ENCODE measurements at regions not wholly inside any gene's neighbourhood (a gene's known extent, or its start where the extent isn't known, plus 50 kb on each side); places are given as distances from the start of the nearest gene placed in this dataset.

DNA sequence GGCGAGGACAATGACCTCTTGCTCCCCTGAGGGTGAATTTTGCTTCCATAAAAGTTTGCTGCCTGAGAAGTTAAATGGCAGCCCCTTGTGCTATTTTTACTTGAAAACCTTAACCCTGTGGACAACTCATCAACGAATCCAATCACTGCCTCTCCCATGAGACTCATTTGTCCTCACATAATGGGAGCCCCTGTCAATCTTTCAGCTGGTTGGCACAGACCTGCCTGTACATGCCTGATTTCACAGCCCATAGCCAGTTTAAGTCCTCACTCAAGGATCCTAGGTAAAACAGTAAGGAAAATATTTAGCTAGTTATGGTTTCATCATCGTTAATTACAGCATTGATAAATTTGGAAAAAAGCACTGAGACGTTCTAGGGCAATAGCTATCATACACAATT is 207.4 kb downstream of the NHLRC3 start:
- no peak for DNase-seq

DNA sequence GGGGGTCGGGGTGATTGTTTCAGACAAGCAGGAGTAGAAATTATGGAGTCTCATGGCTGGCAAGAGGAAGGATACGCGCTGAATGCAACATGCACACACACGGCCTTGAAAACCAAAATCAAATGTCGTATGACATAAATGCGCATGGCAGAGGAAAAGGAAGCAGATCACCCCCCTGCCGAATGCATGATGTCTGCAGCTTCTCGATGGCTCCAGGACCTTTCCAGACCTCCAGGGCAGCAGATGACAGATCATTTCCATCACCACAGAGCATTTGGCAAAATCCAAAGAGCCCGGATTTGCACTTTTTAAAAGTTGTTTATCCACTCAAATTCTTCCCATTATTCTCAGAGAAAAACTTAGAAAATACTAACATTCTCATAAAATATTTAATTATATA is 211.7 kb downstream of the NHLRC3 start:
- no peak for DNase-seq

DNA sequence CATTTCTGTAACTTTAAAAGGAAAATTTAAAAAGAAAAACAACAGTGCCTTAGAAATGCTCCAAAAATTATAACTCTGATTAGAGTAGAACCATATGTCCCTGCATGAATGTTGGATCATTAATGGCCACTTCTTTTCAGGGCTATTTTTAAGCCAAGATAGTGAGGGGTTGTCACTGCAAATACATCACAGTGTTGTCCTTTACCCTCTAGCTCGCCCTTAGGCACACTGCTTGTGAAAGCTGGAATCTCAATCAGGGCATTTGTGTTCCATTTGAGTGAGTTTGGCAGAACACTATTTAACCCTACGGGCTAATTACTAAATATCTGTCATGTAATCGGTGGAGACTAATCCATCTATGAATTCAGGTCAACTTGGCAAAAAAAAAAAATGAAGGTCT is 212.2 kb downstream of the NHLRC3 start:
- no peak for DNase-seq

DNA sequence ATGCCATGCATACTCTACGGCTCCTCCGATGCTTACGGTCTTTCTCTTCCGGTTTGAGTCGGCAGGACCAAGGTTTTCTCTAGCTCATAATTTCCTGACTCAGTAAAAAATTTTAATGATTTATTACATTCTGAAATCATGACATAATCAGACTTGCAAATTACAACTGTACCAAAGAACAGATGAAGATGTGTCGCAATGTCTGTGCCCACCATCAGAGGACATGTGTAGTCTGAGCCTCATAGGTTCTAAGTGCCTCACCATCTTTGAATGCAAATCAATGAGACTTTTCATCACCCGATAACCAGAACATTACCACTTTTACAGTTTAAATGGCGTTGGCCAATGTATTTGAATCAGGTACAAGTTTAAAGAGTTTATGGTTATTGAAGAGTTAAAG is 213.1 kb downstream of the NHLRC3 start:
- no peak for DNase-seq

DNA sequence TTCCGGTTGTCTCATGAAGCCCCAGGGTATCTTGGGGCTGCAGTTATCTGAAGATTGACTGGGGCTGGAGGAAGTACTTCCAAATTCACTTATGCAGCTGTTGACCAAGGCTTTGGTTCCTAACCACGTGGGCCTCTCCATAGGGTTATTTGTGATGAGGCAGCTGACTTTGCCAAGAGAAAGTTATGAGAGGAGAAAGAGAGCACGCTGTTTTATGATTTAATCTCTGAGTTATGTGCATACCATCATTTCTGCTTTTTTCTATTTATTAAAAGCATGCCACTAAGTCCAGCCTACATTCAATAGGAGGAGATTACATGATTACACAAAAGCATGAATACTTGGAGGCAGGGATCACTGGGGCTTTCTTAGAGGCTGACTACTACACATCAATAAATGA is 215.5 kb downstream of the NHLRC3 start:
- peak; percentile 52 for DNase-seq

DNA sequence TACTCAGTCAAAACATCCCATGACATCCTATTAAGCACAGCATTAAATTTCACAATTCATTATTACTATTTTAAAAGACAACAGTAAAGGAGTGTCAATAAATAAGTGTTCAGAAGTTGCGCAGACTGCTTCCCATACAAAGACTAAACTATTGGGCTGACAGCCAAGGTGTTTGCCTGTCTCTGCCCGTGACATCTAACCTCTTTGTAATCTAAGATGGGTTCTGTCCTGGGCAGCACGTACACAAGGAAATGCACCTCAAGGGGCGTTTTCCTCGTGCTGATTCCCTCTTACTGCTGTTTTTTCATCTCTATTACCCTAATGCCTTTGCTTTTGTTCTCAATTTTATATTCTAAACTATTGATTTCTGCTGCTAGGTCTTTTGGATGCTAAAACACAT is 216.3 kb downstream of the NHLRC3 start:
- DNase-seq, result no peak

DNA sequence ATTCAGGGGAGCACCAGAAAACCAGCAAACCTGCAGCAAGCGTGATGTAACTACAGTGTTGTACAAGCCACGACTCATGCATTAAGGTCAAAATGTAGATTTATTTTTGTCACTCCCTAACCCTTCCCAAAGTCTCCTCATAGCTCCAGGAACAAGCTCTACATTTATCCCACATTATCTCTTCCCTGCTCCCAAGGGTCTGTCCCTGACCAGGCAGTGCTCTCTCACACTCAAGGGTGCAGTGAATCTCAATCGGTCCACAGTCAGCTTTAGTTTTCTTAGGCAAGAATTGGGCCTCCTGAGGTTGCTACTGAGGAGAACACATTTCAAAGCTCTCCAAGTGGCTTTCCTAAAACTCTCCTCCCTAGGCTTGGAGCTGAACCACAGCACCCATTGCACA is 219.4 kb downstream of the NHLRC3 start:
- no peak for DNase-seq

DNA sequence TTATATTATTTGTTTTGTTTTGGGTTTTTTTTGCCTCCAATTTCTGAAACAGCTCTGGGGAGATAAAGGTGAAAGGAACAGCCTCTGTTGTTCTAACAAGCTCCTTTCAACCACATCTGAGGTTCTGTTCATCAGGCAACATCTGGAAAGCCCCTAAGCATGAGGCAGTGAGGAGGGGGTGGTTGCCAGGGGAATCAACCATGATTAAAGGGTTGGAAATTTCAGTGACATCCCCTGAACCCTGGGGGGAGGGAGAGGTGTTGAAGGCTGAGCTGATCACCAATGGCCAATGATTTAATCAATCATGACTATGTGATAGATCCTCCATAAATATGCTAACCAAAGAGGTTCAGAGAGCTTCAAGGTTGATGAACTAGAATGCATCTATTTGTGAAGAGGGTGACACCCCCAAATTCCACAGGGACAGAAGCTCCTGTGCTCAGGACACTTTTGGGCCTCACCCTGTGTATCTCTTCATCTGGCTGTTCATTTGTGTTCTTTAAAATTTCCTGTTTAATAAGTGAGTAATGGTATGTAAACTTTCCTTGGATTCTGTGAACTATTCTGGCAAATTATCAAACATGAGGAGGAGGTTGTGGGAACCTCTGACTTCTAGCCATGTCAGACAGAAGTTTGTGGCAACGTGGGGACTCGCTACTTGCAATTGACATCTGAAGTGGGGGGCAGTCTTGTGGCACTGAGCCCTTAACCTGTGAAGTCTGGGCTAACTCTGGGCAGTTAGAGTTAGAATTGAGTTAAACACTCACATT is 221.3 kb downstream of the NHLRC3 start:
- no peak for DNase-seq

DNA sequence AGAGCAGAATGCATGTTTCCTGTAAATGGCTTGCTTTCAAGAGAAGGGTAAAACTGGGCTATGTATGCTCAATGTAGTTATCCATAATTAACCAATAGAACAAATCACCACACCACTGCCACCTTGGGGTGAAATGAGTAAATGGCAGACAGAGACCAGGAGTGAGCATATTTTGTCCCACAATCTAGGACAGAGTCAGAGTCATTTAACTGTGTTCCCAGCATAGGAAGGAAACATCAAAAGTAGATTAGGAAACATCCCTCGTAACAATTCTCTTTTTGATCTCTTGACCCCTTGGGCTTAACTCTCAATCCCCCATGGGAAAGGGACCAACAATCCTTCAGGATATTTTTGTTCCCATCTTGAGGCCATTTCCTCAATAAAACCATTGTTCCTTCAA is 224.8 kb downstream of the NHLRC3 start:
- DNase-seq, result no peak

DNA sequence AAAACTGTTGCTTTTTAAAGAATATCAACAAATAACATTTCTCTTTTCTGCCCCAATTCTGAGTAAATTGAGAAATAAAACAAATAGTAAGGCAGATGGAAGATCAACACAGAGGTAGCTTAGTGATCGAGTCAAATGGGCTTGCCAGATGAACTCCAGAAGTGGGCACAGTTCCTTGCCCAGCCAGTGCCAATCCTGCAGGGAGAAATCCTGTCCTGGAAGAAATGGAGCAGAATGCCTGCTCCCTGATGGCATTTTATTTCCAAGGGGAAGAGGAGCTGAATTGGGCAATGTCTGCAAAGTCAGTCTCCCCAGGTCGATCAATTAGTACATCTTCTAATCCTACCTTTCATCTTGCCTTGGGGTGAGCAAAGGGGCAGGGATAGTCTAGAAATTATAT is 225.3 kb downstream of the NHLRC3 start:
- DNase-seq, result no peak

DNA sequence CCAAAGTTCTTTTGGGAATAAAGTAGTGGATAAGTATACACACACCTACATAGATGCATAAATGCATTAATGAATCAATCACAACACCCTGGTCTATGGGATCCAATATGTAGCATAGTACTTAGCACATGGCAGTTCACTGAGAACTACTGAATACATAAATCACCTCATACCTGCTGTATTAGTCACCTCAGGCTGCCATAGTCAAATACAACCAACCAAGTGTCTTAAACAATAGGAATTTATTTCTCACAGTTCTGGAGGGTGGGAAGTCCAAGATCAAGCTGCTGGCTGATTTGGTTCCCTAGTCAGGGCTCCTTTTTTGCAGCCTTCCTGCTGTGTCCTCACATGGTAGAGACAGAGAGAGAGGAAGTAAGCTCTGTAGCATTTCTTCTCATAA is 228.2 kb downstream of the NHLRC3 start:
- no peak for DNase-seq

DNA sequence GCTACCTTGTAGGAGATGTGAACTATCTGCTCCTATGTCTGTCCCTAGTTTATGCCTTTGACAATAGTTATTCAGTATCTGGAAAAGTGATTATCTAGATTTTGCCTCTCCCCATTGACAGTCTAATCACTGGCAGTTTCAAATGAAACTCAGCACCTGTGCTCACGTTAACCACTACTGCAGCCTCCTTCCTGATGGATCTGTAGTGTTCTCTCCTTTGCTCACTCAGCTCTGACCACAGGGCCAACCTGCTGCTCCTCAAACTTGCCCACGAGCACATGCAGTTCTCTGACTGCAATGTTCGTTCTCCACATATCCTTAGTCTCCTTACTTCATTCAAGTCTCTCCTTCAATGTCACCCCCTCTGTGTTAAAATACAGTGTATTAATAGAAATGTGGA is 230.1 kb downstream of the NHLRC3 start:
- no peak for DNase-seq

DNA sequence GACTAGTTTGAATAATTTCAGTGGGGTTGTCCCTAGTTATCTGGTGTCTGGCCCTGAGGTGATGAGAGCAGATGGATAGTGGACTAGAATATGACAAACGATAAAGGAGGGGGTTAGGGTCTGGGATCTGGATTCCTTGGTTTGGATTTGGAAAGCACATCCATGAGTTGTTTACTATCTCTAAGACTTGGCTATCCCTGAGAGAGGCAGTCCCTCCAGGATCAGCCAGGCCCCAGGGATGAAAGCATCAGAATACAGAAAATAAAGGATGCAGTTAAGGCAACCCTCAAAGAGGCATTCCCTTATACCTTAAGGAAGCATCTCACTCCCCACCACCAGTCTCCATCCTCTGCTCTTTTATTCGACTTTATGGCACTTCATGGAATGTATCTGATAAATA is 230.7 kb downstream of the NHLRC3 start:
- DNase-seq, result no peak

DNA sequence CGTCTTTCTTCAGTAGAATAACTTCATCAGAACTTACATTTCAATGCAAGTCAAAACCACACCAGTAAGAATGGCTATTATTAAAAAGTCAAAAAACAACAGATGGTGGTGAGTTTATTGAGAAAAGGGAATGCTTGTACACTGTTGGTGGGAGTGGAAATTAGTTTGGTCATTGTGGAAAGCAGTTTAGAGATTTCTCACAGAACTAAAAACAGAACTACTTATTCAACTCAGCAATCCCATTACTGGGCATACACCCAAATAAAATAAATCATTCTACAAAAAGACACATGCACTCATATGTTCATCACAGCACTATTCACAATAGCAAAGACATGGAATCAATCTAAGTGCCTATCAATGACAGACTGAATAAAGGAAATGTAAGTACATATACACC is 231.2 kb downstream of the NHLRC3 start:
- DNase-seq, result no peak

DNA sequence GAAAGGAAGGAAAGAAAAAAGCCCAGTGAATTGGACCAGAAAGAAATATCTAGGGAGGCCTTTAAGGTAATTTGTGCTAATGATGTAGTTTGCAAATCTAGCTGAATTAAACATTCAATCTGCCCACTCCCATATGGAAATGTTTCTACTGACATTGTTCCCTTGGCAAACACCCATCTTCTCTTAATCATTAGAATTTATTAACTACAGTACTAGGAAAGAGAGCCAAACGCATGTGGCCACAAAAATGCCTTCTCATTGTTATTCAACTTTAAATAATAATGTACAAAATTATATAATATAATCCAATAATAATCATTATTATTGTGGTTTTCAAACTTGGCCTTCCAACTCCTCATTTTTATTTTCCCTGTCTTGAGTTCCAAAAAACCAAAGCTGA is 234.7 kb downstream of the NHLRC3 start:
- no peak for DNase-seq

DNA sequence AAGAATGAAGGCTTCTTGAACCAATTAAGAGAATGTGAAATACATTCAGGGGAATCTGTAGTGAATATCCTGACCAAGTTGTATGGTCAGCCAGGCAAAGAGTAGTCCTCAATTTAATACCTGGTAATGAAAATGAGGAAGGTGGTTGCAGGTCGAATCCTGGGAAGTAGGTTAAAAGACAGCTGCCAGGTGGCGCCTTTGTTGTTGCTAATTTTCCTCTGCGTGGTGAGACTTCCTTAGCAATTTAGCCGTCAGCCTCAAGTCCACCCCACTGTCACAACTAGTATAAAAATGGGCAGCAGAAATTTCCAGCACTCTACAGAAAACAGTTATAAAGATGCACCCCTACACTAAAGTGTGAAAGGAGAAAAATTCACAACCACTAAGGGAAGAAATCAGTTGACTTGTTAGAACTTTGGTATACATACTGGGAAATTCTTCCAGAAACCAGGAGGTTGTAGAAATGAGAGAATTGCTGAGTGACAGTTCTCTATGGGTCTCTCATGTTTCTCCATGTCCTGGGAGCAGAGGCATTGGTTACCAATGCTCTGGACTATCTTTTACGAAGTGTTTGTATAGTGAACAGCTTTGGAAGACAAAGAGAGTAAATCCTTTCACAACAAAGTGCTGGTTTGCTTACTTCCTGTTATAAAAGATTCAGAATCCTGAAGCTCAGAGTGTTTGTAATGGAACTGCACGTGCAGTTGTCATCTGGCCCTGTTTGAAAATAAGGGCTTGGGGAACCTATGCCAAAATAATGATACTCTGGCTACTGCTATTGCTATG is 235.9 kb downstream of the NHLRC3 start:
- no peak for DNase-seq

DNA sequence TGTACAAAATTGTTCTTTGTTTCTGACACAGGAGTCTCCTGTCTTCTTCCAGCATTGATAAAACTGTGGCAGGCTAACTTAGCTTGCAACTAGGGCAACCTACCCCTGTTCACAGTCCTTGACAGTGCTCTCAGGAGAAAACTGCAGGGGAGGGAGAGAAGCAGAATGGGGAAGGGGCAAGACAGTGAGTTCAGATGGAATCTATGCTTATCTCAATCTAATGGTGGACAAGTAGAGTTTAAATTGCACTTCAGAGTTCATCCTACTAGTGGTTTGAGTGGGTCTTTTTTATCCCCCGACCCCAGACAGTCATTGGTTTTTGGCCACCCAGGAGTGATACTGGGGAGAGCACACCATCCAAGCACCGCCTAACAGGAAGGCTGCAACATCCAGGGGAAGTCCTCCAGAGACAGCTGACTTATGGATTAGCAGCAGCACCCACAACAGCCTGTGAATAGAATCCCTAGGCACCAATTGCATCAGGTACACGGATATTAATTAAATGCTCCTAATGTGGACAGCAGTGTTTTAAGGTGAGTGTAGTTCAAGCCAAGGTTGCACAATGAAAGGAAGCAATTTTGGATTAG is 236.6 kb downstream of the NHLRC3 start:
- DNase-seq, result no peak

DNA sequence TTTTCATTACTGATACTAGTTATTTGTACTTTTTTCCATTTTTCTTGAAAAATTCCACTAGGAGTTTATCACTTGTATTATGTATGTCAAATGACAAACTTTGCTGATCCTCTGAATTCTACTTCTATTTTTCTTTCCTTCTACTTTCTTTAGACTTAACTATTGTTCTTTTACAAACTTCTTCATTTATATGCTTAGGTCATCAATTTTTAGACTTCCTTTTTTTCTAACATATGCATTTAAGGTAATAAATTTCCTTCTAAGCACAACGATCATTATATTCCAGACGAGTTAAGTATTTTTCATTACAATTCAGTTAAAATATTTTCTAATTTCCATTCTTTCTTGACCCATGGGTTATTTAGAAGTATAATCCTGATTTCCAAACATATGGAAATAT is 240.8 kb downstream of the NHLRC3 start:
- DNase-seq, result no peak

DNA sequence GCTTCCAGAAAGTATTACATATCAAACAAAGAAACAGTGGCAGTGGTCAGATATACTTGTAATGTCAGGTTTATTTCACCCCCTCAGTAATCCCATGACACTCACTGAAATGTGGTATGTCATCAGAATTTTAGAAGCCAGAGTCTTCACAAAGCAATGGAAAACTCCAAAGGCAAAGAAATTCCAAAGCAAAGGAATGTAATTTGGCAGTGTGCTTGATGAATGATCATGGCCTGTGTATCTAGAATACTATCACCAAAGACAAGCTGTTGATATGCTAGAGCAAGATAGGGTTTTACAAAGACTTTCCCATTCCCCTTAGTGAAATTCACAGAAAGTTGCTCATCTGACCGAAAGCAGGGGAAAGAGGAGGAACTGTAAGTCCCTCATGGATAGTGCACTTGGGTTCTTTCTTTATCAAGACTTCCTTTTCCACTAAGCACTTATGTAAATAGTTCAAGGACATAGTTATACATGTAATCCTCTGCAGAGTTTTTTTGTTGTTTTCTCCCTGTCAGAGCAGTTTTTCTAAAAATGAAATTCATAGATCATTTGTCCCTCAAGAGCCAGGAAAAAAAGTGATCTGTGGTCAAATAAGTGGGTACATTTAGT is 243.4 kb downstream of the NHLRC3 start:
- DNase-seq, result no peak

DNA sequence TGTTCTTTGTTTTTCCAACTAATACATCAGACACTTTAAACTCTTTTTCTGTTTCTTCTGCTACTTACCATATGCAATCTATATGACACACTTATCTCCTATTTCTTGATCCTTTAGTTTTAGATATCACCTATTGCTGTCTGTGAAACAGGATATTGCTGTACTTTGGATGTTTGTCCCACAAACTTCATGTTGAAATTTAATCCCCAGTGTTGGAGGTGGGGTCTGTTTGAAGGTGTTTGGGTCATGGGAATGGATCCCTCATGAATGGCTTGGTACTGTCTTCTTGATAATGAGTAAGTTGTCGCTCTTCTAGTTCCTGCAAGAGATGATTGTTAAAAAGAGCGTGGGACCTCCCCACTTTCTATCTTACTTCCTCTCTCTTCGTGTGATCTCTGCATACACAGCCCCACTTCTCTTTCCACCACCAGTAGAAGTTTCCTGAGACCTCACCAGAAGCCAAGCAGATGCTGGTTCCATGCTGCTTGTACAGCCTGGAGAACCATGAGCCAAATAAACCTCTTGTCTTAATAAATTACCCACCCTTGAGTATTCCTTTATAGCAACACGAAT is 244.2 kb downstream of the NHLRC3 start:
- DNase-seq, result no peak

DNA sequence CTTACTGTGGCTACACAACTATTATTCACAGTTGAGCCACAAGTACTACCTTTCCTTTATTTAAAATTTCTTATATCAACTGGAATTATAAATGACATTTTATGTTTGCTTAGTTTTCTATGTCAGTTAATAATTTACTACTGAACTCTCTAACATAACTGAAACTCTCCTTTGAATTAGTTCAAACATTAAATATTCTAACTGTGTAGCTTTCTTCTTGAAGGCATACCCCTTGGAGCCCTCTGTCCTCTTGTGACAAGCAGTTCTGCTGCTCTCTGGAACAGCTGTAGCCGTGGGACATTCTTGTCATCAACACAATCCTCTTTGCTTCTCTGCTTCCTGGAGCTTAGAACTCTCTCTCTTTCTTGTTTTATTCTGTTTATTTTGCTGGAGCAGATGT is 244.8 kb downstream of the NHLRC3 start:
- DNase-seq, result no peak

DNA sequence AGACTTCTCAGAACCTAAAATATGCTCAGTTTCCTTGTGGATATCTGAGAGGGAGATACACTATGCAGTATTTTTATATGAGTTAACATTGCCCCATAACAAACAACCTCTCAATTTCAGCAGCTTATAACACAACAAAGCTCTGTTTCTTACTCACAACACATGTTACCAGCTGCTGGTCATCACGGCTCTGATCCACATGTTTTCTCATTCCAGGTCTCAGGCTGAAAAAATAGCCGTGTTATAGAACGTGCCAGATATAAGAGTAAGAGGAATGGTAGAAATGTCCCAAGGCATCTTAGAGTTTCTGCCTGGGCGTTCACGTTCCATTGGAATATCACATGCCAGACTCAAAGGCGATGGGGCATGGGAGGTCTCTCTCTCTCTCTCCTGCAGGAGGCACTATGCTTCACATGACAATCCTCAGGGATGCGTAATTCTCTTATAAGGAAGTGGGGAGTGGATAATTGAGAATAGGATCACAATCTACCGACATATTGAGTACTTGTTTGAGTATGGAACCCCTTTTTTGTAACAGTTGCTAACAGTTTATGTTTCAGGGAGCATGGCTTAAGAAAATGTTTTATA is 246.6 kb downstream of the NHLRC3 start:
- DNase-seq, result no peak

All from hindlimb muscle (tissue), 1 donor.